GM19328 (cell line): ENCODE measurements at regions not wholly inside any gene's neighbourhood (a gene's known extent, or its start where the extent isn't known, plus 50 kb on each side); places are given as distances from the start of the nearest gene placed in this dataset.
"Not testable (repeated sequence)": the region's sequence is repeated elsewhere in the genome, so short reads cannot be mapped to it uniquely, and the experiment has no call there.

Experiments used
- ATAC-seq: cut with Tn5 transposase; IDR thresholded peaks from one replicate; pipeline ENCODE4 v1.9.1; 2021; ENCODE audit warnings: mild to moderate bottlenecking, moderate library complexity; ENCODE audit not compliant: unreplicated experiment

DNA sequence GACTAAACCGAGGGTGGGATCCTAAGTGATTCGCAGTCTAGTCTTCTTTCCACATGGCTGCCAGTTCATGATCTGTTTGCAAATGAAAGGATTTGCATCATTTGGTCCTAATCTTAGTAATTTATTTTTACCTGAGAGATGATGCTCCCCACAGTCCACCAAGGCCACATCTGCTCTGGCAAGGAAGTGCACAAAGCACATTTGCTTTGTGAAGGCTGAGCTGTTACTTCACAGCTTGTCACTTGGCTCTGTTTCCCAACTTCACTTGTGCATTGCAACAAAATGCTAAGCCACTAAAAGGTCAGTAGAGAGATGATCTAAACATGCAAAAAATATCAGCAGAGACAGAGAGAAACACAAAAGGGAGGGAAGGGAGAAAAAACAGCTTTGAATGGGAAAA, 128.5 kb upstream of the VLDLR start:
- no peak for ATAC-seq

DNA sequence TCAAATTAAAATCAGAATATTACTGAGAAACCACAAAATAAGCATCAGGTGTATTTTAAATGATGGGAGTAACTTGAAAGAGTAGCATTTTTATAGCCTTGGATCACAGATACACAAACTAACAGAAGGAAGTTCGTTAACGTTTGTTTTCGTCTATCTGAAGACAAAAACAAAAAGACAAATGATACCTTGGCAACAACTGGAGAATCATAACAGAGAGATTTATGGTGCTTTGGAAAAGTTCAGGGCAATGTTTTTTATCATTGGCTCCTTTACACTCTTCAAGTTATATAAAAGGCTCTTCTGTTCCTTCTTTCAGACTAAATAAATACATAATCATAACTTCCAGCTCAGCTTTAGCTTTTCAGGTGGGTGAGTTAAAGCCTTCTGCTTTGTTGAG, 128.1 kb upstream of the VLDLR start:
- ATAC-seq, result no peak

DNA sequence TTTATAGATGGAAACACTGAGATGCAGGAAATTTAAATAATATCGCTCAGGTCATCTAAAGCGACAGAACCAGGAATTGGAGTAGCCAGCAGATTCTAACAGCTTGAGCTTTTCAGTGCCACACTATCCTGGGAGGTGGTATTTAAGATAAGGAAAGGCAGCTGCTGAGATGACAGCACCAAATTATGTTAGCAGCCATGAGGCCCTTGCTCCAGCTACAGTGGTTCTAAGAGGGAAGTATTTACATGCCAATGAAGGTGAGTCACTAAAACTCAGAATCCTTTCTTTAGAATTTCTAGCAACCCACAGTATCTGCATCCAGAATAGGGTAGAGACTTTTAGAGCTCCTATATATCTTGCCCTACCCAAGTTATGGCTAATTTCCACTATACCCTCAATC, 127.0 kb upstream of the VLDLR start:
- ATAC-seq, result no peak

DNA sequence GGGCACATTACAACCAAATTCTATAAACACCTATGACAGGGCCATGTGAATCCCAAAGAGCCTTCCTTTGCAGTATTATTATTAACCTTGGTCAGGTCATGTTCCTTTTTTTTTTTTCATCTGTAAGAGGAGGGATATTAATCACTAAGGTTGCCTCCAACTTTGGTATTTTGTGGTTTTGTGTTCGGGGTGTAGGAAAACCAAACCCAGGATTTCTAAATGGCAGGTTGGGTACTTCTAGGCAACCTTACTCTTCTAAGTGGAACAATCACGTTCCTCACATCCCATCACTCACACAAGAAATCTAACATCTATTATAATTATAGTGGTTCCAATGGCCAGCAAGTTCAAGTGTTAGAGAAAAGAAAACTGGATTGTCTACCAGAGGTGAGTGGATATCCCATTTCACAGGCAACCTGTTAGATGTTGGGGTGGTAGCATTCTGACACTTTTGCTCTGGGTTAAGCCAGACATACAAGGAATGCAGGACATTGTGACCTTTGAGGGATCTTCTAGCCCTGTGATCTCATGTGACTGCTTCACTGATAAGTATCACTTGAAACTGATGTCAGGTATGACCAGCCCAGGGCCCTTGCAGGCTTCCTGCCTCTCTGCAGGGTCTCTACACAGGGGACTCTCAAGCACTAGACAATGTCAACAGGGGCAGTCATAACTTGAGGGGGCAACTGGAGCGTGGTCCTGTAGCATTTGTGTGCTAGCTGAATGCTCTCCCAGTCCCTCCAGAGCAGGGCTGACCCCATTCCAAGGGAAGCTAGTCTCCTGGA, 126.2 kb upstream of the VLDLR start:
- no peak for ATAC-seq

DNA sequence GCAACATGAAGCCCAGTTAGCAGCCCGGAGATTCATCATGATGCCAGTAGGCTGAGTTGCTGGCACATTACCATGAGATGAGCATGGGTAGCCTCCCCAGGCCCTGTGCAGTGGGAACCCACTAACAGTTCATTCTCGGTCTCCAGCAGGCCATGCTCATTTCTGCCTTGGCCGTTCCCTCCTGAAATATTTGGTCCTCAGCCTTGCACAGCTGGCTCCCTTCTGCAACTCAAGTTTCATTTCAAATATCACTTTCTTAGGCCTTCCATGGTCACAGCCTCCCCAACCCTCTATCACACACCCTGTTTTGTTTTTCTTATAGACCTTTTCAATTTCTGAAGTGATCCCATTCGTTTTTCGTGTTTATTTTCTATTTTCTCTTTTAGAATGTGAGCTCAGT, 125.4 kb upstream of the VLDLR start:
- no peak for ATAC-seq

DNA sequence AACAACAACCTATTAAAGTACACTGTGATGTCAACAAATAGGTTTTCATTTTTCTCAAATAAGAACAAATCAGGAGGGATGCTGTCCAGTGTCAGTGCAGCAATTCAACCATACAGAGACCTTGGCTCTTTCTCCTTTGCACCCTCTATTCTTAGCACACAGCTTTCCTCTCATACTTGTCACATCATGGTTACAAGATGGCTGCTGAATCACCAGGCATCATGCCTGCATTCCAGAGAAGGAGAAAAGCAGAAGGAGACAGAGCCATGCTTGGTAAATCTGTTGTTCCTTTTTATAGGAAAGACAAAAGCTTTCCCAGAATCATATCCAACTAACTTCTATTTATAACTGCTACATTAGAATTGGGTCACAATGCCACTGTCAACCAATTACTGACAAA, 124.7 kb upstream of the VLDLR start:
- no peak for ATAC-seq

DNA sequence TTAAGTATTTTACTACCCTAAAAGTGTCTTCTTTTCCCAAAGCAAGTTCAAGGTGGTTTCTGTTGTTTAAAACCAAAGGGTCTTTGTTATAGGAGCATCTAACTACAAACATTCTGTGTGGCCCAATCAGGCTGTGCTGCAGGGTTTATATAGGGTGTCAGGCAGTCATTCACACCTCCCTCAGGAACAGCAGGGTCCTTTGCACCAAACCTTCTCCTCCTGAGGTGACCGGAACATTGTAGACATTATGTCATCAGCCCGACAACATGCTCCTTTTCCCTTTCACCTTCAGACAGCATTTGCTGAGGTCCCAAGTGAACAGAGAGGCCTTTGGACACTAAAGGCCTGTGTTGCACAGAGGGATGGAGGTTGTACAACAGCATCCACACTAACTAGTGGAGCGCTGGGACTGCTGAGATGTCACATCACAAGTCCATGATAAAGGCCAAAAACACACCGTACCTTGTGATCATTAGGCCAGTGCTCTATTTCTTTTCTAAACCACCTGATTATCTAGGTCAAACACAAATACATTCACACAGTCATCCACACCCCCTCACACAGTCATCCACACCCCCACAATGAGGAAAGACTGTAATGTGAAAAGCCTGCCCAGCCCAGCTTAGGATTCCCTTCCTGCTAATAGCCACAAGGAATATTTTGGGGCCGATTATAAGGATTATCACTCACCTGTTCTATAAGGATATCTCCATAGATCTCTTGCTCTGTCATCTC, 123.8 kb upstream of the VLDLR start:
- no peak for ATAC-seq

DNA sequence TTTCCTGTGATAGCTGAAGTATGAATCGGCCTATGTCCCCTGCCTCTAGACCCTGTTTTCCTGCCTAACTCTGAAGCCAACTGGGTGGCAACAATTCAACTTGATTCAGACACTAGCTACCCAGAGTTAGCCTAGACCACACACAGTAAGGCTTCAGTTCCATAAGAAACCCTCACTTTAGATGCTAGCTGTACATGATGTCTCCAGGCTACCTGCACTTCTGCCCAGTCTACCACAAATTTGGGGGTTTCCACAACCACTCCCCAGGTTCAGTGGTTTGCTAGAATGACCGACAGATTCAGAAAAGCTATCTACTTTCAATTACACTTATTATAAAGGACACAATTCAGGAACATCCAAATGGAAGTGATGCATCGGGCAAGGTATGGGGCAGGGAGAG, 119.4 kb upstream of the VLDLR start:
- no peak for ATAC-seq

DNA sequence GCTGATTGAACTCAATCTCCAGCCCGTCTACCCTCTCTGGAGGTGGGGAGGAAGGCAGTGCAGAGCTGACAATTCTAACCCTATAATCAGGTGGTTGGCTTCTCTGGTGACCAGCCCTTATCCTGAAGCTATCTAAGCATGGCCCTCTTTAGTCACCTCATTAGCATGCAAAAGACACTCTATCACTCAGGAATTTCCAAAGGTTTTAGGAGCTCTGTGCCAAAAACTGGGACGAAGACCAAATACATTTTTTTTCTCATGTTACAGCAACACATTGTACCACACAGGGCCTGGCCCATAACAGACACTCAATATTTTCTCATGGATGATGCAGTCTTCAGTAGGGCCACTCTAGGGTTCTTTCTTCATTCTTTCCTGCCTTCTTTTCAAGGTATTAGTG, 118.8 kb upstream of the VLDLR start:
- no peak for ATAC-seq

DNA sequence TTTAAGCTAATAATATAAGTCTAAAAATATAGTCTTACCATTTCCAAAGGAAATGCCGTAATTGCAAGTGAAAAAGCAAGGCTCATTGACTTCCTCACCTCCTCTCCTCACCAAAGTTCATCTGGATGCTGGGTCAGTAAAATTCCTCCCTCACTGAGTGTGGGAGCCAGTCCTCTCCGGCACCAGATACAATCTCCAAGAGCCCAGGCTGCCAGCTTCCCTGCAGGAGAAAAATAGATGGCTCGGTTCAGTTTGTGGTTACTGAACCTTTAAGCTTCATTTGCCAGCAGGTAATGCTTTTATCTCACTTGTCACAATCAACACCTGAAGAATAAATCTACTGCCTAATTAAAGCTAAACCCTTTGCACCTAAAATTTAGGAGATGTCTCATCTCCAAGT, 115.3 kb upstream of the VLDLR start:
- ATAC-seq, result no peak

DNA sequence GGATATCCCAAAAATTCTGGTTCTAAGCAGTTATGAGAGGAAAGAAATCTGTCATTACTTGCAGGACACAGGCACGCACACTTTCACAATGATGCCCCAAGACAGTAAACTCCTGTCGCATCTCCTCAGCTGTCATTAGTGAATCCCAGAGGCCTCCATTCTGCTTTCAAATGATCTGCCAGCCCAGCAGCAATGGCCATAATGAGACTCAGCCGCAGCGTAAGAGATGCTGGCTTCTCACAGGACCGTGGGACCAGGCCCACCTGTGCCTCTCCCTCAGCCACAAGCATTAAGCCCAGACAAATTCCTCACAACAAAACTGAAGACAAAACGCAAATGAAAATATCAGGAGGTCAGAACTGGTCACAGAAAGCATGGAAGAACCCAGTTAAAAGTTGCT, 98.0 kb upstream of the VLDLR start:
- no peak for ATAC-seq

DNA sequence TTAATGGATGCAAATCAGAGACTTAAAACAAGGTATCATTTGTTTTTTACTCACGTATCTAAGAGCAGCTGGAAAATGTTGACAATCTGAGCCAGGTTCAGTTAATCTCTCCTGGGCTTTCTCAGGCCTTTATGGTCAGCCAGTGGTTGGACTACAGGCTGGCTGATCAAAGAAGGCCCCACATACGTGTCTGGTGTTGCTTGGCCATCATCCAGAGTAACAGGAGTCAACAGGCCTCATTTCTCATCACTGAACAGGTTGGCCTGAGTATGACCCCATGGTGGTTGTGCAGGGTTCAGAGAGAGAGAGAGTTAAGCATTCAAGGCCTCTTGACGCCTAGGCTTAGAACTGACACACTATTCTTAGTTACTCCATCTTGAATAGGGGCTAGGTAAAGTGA, 97.0 kb upstream of the VLDLR start:
- no peak for ATAC-seq

DNA sequence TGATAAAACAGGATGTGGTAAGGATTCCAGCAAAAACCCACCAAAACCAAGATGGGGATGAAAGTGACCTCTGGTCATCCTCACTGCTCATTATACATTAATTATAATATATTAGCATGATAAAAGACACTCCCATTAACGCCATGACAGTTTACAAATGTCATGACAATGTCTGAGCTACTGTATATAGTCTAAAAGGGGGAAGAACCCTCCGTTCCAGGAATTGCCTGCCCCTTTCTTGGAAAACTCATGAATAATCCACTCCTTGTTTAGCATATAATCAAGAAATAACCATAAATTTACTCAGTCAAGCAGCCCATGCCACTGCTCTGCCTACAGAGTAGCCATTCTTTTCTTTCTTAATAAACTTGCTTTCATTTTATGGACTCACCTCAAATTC, 96.4 kb upstream of the VLDLR start:
- no peak for ATAC-seq

DNA sequence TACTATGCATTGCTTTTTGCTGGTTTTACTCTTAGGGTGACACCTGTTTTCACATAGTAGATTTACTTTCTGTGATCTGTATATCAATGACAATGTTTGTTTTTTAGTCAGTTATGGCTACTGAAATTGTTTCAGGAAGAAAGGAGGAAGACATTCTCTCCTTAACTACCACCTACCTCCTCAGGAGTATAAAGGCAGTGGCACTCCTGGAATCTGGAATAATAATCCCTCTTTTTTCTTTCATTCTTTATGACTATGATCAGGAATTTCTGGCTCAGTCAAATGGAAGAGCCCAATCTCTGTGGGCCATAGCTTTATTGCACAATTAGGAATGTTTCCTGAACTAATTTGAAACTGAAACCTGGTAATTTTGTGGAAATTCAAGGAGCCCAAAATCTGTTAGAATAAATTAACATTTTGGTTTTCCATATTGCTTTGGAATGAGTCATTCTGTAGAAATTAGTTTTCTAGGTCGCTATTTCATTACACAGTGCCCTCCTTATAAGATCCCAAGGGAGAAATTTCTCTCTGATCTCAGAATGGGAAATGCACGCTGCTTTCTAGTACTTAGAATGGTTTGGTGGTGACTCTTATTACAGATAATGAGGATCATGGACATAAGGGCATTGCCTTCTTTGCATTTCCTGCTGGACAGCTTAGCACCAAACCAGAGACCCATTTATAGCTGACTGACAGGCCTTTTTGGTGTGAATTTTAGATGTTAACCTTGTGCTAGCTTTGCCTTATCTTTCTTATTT, 95.3 kb upstream of the VLDLR start:
- no peak for ATAC-seq

DNA sequence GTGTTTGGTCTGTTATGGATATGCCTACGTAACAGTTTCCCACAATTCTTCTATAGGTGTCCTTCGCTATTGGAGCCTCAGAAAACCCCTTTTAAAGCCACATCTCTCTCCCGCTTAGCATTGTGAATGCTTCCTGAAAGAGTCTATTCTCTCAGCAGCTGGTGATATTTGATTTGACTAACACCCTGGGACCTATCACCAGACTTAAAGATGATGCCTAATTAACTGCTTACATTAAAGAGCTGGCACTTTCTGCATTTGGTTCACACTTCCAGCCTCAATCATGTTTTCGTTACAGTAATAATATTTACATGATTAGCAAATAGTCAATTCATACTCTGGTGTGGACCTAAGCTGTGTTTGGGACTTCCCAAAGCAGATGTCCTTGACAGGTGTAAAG, 90.1 kb upstream of the VLDLR start:
- no peak for ATAC-seq

DNA sequence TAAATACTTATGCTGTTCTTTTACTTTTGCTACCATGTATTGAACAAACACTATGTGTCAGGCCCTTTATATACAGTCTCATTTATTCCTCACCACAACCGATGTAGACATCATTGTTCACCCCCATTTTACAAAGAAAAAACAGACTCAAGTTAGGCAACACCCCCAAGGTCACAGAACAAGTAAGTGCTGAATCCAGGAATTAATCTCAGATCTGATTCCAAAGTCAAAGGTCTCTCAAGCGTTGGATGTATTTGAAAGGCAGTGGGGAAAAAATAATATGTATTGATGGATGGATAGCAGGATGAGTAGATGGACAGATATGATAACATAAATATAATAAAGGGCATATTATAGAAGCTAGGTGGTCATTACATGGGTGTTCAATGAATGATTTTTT, 85.1 kb upstream of the VLDLR start:
- ATAC-seq, result no peak

DNA sequence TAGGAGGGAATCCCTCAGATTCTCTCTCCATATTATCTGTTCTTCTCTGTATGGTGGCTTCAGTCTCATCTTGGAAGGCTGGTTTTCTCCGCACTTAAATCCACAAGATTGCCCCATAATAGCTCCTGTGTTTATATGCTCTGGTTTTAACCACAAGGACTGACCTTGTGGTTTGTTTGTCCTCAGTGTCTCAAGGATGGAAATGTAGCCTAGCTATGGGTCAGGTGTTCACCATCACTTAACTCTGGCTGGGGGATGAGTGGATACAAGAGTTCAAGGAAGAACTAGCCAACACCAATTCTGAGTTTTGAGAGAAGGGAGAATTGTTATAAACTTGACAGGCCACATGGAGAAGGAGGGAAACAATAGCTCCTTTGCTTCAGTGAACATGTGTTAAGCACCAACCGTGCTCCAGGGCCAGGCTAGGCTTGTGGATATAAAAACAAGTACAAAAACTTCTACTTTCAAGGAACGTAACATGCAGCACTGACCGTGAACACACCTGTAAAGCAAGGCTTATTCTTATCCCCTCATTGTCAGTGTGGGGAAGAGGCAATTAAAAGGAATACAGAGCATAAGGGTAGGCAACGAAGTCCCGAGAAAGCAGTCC, 75.6 kb upstream of the VLDLR start:
- no peak for ATAC-seq

DNA sequence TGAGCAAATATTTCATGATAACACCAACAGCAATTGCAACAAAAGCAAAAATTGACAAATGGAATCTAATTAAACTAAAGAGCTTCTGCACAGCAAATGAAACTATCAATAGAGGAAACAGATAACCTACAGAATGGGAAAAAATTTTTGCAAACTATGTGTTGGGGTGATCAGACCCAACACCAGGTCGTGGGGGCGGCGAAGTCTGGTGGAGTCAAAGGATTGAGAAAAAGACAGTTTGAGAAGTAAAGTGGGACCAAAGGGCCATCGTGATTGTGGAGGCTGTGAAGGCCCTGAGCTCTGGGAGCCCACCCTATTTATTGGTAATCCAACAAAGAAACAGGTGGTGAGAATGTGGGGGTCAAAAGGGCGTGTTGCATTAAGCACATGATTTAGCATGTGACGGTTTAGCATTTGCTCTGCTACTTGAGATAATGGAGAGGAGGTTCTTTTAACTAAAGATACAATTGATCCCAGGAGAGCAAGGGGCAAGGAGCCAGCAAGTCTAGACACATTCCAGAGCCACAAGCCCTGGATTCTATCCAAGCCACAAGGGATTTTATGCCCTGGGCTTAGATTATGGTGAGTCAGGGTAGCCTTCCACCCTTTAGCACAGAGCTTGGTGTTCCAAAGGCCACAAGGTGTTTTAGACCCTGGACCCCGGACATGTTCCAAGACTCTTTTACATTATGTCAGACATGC, 65.5 kb upstream of the VLDLR start:
- ATAC-seq, result not testable (repeated sequence)

DNA sequence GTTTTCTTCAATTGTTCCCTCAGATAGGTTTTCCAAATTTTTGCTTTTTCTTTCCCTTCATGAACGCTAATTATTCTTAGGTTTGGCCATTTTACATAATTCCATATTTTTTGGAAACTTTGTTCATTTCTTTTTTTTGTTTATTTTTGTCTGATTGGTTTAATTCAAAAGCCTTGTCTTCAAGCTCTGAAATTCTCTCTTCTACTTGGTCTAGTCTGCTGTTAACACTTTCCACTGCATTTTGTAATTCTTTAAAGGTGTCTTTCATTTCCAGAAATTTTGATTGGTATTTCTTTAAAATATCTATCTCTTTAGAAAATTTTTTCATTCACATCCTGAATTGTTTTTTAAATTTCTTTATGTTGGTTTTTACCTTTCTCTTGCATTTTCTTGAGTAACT, 63.9 kb upstream of the VLDLR start:
- no peak for ATAC-seq

DNA sequence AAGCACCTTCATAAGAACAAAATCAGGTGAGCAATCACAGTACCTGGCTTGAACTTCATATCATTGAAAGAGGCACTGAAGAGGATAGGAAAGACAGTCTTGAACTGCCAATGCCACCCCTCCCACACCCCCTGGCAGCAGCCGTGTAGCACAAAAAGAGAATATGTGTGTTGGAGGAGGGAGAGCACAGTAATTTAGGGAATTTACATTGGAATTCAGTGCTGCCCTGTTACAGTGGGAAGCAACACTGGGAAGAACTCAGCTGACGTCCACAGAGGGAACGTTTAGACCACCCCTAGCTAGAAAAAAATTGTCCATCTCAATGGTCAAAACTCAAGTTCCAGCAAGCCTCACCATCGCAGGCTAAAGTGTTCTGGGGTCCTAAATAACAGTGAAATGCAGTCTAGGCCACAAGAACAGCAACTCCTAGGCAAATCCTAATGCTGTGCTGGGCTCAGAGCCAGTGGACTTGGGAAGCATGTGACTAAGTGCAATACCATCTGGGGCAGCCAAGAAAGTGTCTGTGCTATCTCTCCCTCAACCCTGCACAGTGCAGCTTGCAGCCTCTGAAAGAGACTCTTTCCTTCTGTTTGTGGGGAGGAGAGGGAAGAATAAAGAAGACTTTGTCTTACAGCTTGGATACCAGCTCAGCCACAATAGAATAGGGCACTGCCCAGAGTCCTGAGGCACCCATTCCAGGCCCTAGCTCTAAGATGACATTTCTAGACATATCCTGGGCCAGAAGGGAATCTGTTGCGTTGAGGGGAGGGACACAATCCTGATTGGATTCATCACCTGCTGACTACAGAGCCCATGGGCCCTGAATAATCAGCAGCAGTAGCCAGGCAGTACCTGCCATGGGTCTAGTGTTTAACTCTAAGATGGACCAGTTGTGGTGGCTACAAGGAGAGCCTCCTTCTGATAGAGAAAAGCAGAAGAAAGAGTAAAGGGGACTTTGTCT, 62.1 kb upstream of the VLDLR start:
- no peak for ATAC-seq
